Panc1 (cell line): ENCODE measurements at regions not wholly inside any gene's neighbourhood (a gene's known extent, or its start where the extent isn't known, plus 50 kb on each side); places are given as distances from the start of the nearest gene placed in this dataset.

Source experiments
- ATAC-seq: fragments of 200-7000 bp; cut with Tn5 transposase; 2 replicates; pipeline ENCODE4 v1.9.1; 2020; ENCODE audit warnings: mild to moderate bottlenecking, moderate library complexity
- BruUV-seq: library from RNA; stranded (reverse); fragments of 400-500 nt; replicated peaks from 2 replicates; lab custom pipeline; 2021; lab: Mats Ljungman, UMichigan
- CTCF ChIA-PET: fragments of 300-600 bp; sonication (Branson Sonifier 250); formaldehyde crosslinking; loops from one replicate; lab custom pipeline; 2022; ENCODE audit warnings: antibody characterized with exemption; lab: Charles Lee
- POLR2A ChIA-PET: fragments of 300-600 bp; sonication (Branson Sonifier 250); formaldehyde crosslinking; loops from one replicate; lab custom pipeline; 2022; ENCODE audit warnings: antibody characterized with exemption; lab: Charles Lee
- DNase-seq: peaks from one replicate; pipeline ENCODE4 v3.0.0-alpha.2; 2010; ENCODE audit warnings: low read depth, low spot score
- H3K27ac ChIP-seq: 2 replicates; pipeline ENCODE4 v1.5.1; 2011; ENCODE audit warnings: mild to moderate bottlenecking, low read length, inconsistent platforms
- H3K27me3 ChIP-seq: fragments of 200-500 bp; sonication (Bioruptor generic); 2 replicates; pipeline ENCODE4 v1.6.0; 2014; ENCODE audit warnings: low read length, inconsistent platforms; ENCODE audit not compliant: control insufficient read depth, insufficient read depth
- H3K36me3 ChIP-seq: fragments of 200-500 bp; sonication (Bioruptor generic); 2 replicates; pipeline ENCODE4 v1.5.1; 2014; ENCODE audit warnings: inconsistent platforms, mild to moderate bottlenecking, low read length, moderate library complexity; ENCODE audit not compliant: control insufficient read depth, insufficient read depth
- H3K4me1 ChIP-seq: 2 replicates; pipeline ENCODE4 v1.5.1; 2011; ENCODE audit warnings: inconsistent platforms, mild to moderate bottlenecking, low read length, moderate library complexity; ENCODE audit not compliant: control insufficient read depth, insufficient read depth
- H3K4me3 ChIP-seq, 2 experiments: 2 replicates each; pipeline ENCODE4 v1.5.1; 2011 to 2012; ENCODE audit warnings: low read depth in 2 of 2, low read length in 2 of 2, mild to moderate bottlenecking in 2 of 2, inconsistent platforms in 1 of 2, moderate library complexity in 1 of 2
- H3K9me3 ChIP-seq: fragments of 200-500 bp; sonication (Bioruptor generic); 2 replicates; pipeline ENCODE4 v1.5.1; 2014; ENCODE audit warnings: low read depth, mild to moderate bottlenecking, inconsistent platforms, low read length, moderate library complexity; ENCODE audit not compliant: control insufficient read depth, insufficient read depth
- CTCF ChIP-seq: fragments of 450-650 bp; IDR thresholded peaks from 2 replicates; pipeline ENCODE4 v1.5.1; 2017; ENCODE audit warnings: mild to moderate bottlenecking
- POLR2AphosphoS5 ChIP-seq: IDR thresholded peaks from 2 replicates; pipeline ENCODE4 v1.6.1; 2012; ENCODE audit warnings: mild to moderate bottlenecking, low read depth, low read length, moderate library complexity
- REST ChIP-seq, 2 experiments: IDR thresholded peaks; 2 replicates each; pipeline ENCODE4 v1.6.1; 2011 to 2012; ENCODE audit warnings: low read depth in 2 of 2, control low read depth in 1 of 2, low read length in 1 of 2, mild to moderate bottlenecking in 1 of 2, moderate library complexity in 1 of 2; ENCODE audit not compliant: insufficient read depth in 1 of 2
- SIN3A ChIP-seq: IDR thresholded peaks from 2 replicates; pipeline ENCODE4 v1.6.1; 2012; ENCODE audit warnings: low read depth, mild to moderate bottlenecking, low read length, moderate library complexity, borderline replicate concordance; ENCODE audit not compliant: insufficient read depth
- TCF7L2 ChIP-seq: IDR thresholded peaks from 2 replicates; pipeline ENCODE4 v1.6.1; 2011; ENCODE audit warnings: mild to moderate bottlenecking, low read depth, low read length, inconsistent platforms
- in situ Hi-C: cut with HindIII; loops from 2 replicates; pipeline ENCODE4 v1.10.0; 2016; ENCODE audit warnings: low sequenced_read_pairs, low pct_unique_long_range_greater_than_20kb
- intact Hi-C: fragments of 100-400 bp; cut with micrococcal nuclease; formaldehyde crosslinking; loops from one replicate; pipeline ENCODE4 v1.10.0; 2022; ENCODE audit not compliant: unreplicated experiment

GRCh38 chr1:11413986-11414391 lies 65.0 kb upstream of the DISP3 start:
- H3K27me3 ChIP-seq, result no peaks in the 10 kb centered on the region; the same call in 1 of the 2 replicates
- H3K27ac ChIP-seq, result no peak overlapping the region
- TF ChIP-seq REST (IDR thresholded peaks at IDR 0.05; ENCODE audit: insufficient read depth in 1 of 2, low read depth in 2 of 2, low read length in 1 of 2), result no peak
- TF ChIP-seq TCF7L2, result no peak
- TF ChIP-seq POLR2AphosphoS5, result no peak
- TF ChIP-seq SIN3A, result no peak
- TF ChIP-seq CTCF, result no peak
- DNase-seq (no peak), ATAC-seq (no peak)
- ChIA-PET CTCF (no interaction called here), POLR2A (interaction anchor here (0.6 kb wide), 1 partner anchor 115 kb away, joined by 3 read pairs; no protein-coding TSS in a partner anchor)
- BruUV-seq, result no TSS peak
- no peaks in the 10 kb centered on the region for H3K36me3 ChIP-seq
- H3K4me3 ChIP-seq, result no peak overlapping the region
- in situ Hi-C loops (no loop called here), intact Hi-C loops (no loop called here)
- H3K4me1 ChIP-seq, result no peaks in the 10 kb centered on the region
- no peaks in the 10 kb centered on the region for H3K9me3 ChIP-seq

- intact Hi-C loops, result no loop called here
Observed at GRCh38 chr1:11414926-11415538, 63.9 kb upstream of the DISP3 start.

More at GRCh38 chr1:11414926-11415538, 63.9 kb upstream of the DISP3 start:
- no peak overlapping the region for H3K27ac ChIP-seq
- ChIA-PET CTCF (interaction anchor here (0.5 kb wide), 1 partner anchor 129 kb away, joined by 9 read pairs; no protein-coding TSS in a partner anchor), POLR2A (interaction anchor here (0.8 kb wide), 1 partner anchor 142 kb away, joined by 8 read pairs; no protein-coding TSS in a partner anchor)
- DNase-seq (no peak), ATAC-seq (no peak)
- TF ChIP-seq TCF7L2 (no peak), POLR2AphosphoS5 (no peak), SIN3A (no peak), REST (IDR thresholded peaks at IDR 0.05; ENCODE audit: insufficient read depth in 1 of 2, low read depth in 2 of 2, low read length in 1 of 2) (no peak), CTCF (no peak)
- no TSS peak for BruUV-seq
- in situ Hi-C loops, result no loop called here
- H3K4me1 ChIP-seq, result no peaks in the 10 kb centered on the region
- no peaks in the 10 kb centered on the region; the same call in 1 of the 2 replicates for H3K27me3 ChIP-seq
- H3K4me3 ChIP-seq, result no peak overlapping the region
- H3K9me3 ChIP-seq, result no peaks in the 10 kb centered on the region
- H3K36me3 ChIP-seq, result no peaks in the 10 kb centered on the region
